T-helper 2 cell treated with Interferon-gamma antibody and Interleukin-4, amounts not matched to agents 100 ng/mL and 5 ng/mL, for 36 hours (primary cell): ENCODE measurements at regions not wholly inside any gene's neighbourhood (a gene's known extent, or its start where the extent isn't known, plus 50 kb on each side); places are given as distances from the start of the nearest gene placed in this dataset.

ENCODE experiments used
- intact Hi-C: fragments of 100-400 bp; cut with micrococcal nuclease; formaldehyde crosslinking; loops from one replicate; pipeline ENCODE4 v1.15.1; 2023

DNA sequence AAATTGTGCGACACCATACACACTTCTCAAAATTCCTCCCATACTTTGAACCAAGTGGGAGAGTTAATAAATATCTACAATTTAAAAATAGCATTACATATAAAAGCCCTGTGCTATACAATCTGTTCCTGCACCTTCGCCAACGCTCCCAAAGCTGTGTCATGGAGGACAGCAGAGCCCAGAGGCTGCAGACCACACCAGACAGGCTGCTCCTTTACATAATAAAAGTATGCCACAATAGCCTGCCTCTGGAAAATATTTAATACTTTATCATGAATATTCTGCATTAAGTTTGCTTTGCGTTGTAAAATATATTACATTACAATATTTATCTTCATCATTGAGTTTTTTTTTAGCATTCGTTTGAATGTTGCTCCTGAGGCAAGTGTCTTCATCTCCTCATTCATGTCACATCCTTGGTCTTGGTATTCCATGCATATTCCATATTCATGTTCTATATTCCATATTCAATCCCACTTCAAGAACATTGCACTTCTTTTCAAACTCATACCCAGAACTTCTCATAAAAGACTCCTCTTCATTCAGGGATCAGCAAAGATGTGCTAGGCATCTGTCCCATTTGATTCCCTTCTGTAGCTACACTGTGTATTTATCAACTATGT is 663.9 kb downstream of the POM121L12 start:
- intact Hi-C loops = no loop called here

DNA sequence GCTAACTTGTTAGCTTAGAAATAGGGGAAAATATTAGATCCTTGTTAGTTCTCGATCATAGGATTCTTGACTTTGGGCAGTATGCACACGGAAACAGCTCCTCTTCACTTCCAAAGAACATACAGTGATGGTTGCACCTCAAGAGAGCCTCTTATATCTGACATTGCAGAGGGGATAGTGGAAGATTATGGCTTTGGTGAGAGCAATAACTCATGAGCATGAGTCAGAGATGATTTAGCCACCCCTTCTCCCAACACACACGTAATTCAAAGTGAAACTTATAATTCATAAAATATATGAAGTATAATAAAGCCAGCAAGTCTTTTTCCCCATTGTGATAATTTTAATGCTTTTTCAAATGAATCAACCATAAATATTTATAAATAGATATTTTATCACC is 683.7 kb downstream of the POM121L12 start:
- intact Hi-C loops = no loop called here

DNA sequence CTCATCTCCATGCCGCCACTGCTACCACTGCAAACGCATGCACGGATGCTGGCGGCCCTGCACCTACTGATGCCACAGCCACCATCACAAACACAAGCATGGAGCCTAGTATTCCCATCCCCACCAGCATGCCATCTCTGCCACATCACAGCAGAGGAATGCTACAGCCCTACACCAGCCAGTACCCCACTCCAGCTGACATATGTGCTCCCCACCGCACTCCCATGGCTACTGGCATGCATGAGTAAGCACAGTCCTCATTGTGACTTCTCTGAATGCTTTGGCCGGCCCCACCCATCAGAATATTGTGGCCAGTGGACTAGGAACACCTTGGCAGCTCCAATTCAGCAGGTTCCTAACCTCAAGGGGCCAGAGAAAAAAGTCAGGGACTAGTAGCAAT is 705.5 kb downstream of the POM121L12 start:
- intact Hi-C loops = no loop called here

DNA sequence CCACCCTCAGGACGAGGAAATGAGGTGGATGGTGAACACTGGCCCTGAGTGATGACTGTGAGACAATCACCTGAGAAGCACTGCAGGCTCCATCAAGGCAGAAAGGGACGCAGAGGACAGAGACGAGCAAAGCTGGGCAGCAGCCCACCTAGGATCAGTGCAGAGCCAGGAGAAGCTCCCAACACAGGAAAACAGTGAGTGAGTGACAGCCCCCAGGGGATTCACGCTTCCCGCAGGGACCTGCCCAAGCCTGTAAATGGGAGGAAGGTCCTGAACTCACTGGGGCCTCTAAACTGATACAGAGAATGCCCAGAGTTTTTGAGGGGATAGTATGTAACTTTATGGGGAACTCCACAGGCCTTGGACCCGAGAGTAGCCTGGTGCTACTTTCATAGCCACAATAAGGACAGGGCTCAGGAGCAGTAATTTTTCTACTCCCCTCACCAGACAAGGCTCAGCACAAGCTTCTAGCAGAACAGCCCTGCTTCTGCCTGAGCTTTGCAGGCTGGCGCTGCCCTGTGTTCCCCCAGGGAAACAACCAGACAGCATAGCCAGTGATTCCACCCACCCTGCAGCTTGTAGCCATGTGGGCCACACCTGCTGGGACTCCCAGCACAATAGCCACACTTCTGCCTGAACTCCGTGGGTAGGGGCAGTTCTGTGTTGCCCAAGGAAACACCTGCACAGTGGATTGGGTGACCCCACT is 708.4 kb downstream of the POM121L12 start:
- intact Hi-C loops = no loop called here

DNA sequence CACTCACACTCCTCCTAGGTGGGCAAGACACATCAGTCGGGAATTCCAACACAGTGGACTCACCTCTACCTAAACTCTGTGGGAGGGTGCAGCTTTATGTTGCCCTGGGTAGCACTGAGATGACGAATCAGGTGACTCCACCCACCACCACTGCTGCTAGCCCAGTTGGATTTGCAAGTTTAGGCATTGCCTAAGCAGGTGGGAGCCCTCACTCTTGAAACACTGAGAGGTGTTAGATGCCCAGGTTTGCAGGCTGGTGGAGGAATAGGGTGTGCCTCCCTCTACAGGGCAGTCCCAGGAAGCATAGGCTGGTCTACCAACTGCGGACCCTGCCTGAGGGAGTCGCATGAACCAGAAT is 708.9 kb downstream of the POM121L12 start:
- intact Hi-C loops = no loop called here

DNA sequence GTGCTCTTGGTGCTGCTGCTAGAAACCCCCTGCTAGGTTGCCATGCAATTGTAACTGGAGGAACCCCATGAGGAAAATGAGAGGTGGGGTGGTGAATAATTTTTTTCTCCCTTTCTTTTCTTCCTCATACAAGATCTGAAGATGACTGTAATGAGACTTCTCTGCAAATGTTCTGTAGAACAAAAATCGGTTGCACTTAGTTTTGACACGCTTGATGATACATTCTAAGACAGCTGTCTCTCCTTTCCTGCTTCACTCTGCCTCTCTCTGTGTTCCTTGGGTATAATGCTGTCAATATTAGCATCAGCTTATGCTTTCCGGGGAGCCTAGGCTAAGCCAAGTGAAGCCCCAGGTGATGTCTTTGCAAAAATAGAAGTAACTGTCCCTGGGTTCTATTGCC is 721.5 kb downstream of the POM121L12 start:
- intact Hi-C loops = no loop called here

DNA sequence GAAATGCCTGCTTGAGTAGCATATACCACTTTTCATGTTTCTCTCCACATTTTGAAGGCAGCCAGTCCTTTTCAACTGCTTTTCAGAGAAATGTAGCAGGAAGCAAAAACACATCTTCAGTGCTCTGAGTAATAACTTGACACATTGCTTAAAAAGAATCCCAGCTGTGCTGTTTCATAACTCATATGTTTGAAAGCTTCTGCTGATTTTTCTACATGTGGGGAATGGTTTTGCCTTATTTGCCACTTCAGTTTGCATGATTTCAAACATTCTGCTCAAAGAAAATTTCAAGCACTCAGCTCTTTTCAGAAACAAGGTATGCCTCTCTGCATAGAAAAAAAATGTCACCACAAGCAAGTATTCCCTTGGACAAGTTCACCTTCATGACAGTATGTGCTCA is 732.8 kb downstream of the POM121L12 start:
- intact Hi-C loops = no loop called here

DNA sequence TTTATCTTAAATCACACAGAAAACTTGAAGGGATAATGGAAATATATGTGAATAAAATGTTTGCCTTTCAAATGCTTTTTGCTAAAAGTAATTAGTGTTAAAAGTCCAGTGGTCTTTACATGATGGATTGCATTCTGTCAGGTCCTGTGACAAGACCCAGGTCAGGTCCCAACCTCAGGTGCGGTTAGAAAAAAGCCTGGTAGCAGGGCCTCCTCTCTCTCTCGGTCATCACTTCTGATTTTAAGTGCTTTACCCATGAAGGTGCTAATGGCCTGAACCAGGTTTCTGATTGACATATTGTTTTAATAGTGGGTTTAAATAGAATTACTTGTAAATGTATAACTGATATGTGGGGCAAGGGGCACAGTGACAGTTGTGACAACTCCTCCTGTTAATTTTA is 736.3 kb downstream of the POM121L12 start:
- intact Hi-C loops = no loop called here

DNA sequence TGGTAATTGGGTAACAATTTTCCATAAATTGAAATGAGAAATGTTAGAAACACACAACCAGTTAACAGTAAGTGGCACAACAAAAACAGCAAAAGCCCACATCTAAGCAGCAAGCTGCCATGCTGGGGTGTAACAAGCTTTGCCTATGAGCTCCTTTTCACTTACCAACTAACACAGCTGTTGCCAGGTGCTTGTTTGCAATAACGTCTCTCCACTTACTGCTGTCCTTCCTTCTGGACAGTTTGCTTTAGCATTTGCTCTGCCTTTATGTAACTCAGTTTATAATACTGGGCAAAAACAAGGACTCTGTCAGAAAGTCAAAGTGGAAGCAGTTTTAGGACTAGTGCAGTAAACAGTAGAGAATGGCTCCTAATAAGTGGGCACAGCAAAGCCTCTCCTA is 740.9 kb downstream of the POM121L12 start:
- intact Hi-C loops = no loop called here

DNA sequence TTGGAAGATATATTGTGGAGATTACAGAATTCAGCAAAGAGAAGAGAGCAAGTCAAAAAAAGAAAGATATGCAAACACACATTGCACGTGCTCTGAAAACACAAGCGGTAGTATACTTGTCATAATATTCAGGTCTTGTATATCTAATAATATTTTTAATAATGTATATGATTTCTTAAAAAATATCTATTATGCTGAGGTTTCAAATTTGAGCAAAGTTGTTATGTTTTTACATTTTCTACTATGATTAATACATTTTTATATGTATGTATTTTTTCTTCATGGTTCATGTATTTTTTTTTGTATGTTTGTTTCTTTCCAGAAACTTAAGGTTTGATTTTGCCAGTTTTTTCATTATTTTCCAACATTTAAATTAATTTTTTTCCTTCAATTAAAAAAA is 752.4 kb upstream of the VSTM2A start:
- intact Hi-C loops = no loop called here

DNA sequence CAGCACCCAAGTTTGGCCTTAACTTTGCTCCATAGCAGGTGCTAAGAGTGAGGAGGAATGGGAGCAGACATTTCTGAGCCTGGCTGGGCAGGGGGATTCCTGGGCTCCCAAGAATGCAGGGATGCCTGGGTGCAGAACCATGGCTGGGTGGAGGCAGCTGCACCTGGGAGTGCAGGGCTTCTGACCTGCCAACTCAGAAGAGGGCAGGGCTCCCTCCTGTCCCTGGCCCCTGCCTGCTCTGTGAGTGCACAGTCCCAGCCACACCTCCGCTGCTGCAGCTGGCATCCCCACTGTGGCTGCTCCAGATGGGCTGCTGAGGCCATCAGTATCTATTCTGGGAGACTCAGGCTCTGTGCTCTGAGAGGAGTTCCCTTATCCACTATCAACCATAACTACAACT is 747.4 kb upstream of the VSTM2A start:
- intact Hi-C loops = no loop called here

DNA sequence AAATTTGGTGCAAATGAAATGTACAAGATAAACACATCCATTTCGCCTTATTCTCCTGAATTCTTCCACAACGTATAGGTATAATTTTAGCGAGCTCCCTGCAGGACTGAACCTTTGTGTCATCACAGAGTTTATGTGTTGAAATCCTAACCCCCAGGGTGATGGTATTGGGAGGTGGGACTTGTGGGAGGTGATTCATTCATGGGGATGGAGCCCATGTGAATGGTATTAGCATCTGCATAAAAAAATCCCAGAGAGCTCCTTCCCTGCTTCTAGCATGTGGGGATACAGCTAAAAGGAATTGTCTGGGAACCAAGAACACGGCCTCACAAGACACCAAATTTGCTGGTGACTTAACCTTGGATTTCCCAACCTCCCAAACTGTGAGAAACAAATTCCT is 741.4 kb upstream of the VSTM2A start:
- intact Hi-C loops = no loop called here

DNA sequence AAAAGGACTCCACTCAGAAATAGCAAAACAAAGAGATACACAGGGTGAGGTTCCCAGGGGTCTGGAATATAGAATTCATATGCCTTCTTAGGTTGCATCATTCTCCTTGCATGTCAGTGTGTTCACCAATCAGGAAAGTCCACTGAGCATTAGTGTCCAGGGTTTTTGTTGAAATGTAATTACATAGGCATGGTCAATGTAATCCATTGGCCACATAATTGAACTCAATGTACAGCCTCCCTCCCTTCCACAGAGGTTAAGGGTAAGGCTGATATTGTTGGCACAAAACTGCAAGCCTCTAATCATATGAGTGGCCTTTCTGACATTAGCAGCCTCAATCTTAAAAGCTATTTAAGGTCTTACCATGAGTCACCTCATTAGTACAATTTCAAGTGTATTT is 736.1 kb upstream of the VSTM2A start:
- intact Hi-C loops = no loop called here

DNA sequence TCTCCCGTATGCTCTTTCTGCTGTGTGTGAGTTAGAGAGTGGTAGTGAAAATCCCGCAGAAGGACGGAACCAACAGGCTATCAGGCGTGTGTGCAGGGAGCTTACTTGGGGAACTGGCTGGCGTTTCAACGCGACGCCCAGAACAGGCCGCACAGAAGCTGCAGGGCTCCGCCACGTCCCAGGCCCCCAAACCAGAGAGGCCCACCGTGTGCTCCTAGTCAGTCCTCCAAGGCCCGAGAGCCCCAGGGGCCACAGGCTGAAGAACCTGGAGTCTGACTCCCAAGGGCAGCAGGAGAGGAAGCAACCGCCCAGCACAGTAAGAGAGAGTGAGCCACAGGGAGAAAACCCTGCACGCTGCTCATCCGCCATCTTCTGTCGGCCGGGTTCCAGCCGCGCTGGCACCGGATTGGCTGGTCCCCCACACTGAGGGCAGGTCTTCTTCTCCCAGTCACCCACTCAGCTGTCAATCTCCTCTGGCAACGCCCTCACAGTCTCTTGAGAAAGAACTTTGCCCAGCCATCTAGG is 730.6 kb upstream of the VSTM2A start:
- intact Hi-C loops = no loop called here

DNA sequence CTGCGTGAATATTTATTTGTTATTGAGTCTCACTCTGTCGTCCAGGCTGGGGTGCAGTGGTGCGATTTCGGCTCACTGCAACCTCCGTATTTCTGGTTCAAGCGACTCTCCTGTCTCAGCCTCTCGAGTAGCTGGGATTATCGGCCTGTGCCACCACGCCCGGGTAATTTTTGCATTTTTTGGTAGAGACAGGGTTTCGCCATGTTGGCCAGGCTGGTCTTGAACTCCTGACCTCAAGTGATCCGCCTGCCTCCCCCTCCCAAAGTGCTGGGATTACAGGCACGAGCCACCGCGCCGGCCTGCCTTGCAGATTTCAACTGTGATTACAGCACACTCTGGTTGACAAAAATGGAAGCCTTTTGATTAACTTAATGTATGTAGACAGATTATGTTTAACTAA is 730.0 kb upstream of the VSTM2A start:
- intact Hi-C loops = no loop called here

DNA sequence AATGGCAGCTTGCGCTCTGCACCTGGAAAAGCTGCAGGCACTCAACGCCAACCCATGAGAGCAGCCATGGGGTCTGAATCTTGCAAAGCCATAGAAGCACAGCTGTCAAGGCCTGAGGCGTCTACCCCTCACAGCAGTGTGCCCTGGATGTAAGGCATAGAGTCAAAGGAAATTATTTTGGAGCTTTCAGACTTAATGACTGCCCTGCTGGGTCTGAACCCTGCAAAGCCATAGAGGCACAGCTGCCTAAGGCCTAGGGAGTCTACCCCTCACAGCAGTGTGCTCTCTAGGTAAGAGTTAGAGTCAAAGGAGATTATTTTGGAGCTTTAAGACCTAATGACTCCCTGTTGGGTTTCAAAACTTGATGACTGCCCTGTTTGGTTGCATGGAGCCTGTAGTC is 706.9 kb upstream of the VSTM2A start:
- intact Hi-C loops = no loop called here

DNA sequence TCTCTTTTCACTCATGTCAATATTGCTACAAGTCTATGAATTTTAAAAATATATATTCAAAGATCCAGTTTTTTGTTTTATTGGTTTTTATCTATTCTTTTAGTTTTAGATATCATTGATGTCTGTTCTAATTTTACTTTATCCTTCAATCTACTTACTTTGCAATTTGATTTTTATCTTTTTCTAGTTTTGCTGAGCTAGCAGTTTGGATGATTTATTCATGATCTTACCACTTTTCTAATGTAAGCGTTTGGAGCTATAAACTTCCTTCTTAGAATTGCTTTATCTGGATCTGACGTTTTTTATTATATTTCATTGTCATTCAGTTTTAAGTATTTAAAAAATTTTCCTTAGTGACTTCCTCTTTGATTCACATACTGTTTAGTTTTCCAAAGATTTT is 664.5 kb upstream of the VSTM2A start:
- intact Hi-C loops = no loop called here

DNA sequence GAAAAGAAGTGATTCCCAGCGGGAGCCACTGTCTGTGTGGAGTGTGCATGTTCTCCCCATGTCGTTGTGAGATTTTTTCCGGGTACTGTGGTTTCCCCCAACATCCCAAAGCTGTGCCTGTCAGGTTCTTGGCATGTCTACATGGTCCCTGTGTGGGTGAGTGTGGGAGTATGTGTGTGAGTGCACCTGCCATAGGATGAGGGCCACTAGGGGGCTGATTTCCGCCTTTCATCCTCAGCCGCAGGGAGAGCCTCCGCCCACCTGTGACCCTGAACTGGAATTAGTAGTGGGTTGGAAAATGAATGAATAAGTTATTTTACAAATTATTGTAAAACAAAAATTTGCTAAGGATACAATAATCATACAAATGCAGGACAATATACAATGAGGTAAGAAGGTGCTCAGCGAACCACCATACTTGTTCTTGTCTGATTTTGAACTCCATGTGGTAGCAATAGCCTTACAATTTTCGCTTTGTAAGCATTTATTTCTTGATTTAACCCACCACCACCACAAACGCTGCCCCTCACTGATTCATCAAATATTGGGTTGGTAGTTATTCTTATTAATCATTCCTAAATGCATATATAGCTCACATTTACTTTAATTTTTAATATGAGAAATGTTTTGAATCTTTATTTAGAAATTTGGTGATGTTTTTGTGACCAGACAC is 641.2 kb upstream of the VSTM2A start:
- intact Hi-C loops = no loop called here

DNA sequence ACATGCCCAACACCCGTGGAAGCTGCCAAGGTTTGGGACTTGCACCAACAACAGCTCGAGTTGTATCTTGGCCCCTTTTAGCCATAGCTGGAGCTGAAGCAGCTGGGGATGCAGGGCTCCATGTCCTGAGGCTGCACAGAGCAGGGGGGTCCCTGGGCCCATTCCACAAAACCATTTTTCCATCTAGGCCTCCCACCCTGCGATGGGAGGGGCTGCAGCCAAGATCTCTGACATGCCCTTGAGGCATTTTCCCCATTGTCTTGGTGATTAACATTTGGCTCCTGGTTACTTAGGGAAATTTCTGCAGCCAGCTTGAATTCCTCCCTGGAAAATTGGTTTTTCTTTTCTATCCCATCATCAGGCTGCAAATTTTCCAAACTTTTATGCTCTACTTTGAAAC is 637.8 kb upstream of the VSTM2A start:
- intact Hi-C loops = no loop called here

DNA sequence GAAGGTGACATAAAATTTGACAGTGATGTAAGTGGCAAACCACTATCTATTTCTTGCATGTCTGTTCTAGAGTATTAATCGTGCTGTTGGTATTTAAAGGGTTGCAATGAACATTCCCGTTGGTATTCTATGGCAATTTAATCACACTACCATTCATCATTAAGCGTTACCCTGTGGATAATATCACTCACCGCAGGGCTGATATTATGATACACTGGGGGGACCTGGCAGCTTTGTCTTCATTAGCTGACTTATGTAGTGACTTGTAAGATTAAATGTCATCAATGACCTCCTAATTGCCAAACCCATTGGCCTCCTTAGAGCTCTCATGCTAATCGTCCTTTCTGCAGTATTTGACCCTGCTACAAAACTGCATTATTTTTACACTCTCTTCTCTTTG is 624.5 kb upstream of the VSTM2A start:
- intact Hi-C loops = no loop called here

DNA sequence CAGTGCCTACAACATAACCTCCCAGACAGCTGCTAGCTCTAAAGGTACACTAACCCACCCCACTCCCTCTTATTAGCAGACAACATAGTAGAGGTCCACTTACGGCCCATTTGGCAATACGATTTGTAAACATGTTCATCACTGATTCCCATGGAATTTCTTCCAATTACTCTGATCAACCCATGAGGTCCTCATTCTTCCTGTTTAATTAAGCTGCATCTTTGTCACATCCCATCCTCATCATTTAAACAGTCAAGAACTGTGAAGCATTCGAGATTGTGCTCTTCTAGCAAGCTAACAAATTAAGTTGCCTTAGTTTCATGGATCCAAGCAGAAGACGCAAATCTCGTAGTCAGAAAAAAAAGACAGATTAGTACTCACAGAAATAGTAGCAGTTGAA is 622.2 kb upstream of the VSTM2A start:
- intact Hi-C loops = no loop called here

DNA sequence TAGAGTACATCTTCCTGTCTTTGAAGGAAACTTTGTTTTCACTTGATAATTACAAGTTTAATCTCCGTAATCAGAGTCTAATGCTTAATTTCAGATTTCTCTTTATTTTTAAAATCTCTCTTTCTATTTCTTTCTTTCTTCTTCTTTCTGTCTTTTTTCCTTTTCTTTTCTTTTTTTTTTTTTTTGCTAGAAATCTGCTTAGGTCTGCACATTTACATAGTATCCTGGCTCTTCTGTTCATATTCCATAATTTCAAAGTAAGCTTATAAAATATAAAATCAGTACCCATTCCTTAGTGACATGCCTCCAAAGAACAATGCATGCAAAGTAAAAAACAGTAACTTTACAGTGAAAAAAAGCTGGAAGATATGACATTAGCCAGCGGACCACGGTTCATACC is 601.7 kb upstream of the VSTM2A start:
- intact Hi-C loops = no loop called here

DNA sequence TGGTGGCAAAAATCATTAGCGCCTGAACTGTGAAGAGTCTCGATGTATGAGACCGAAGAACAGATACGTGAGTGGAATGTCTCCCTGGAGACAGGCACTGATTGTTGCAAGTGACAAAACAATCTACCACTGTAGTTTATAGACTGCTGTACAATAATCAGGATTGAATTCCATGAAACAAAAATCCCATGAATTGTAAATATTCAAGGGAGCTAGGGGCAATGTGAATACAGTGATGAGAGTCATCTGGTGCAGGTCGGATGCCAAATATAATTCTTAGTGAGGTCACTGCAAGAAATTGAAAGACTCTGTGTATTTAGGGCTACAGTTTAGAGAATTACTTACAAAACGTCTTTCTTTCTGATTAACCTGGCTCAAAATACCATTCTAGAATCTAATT is 594.4 kb upstream of the VSTM2A start:
- intact Hi-C loops = no loop called here
